Hepatocyte (in vitro differentiated cells): ENCODE measurements at regions not wholly inside any gene's neighbourhood (a gene's known extent, or its start where the extent isn't known, plus 50 kb on each side); places are given as distances from the start of the nearest gene placed in this dataset.

Experiments
- DNase-seq: peaks from one replicate; pipeline ENCODE4 v3.0.0-alpha.2; 2016; ENCODE audit warnings: low spot score
- H2AFZ ChIP-seq: fragments of 200-600 bp; sonication (generic); 2 replicates; pipeline ENCODE4 v1.6.0; 2016; ENCODE audit warnings: antibody characterized with exemption, mild to moderate bottlenecking
- H3K27ac ChIP-seq: fragments of 200-600 bp; sonication (generic); 2 replicates; pipeline ENCODE4 v1.5.1; 2016; ENCODE audit warnings: mild to moderate bottlenecking
- H3K27me3 ChIP-seq: fragments of 200-600 bp; sonication (generic); 2 replicates; pipeline ENCODE4 v1.6.1; 2016
- H3K36me3 ChIP-seq: fragments of 200-600 bp; sonication (generic); replicated peaks from 2 replicates; pipeline ENCODE4 v1.5.1; 2016; ENCODE audit warnings: low read depth; ENCODE audit not compliant: insufficient read depth
- H3K4me1 ChIP-seq: fragments of 200-600 bp; sonication (generic); 2 replicates; pipeline ENCODE4 v1.5.1; 2016; ENCODE audit warnings: mild to moderate bottlenecking, moderate library complexity; ENCODE audit not compliant: insufficient read depth
- H3K4me2 ChIP-seq: fragments of 200-600 bp; sonication (generic); 2 replicates; pipeline ENCODE4 v1.6.0; 2016
- H3K4me3 ChIP-seq: fragments of 200-600 bp; sonication (generic); 2 replicates; pipeline ENCODE4 v1.5.1; 2016; ENCODE audit warnings: mild to moderate bottlenecking
- H3K79me2 ChIP-seq: fragments of 200-600 bp; sonication (generic); 2 replicates; pipeline ENCODE4 v1.6.0; 2017; ENCODE audit warnings: mild to moderate bottlenecking
- H3K9me2 ChIP-seq: fragments of 200-600 bp; sonication (generic); replicated peaks from 2 replicates; pipeline ENCODE4 v1.6.0; 2017; ENCODE audit warnings: mild to moderate bottlenecking; ENCODE audit not compliant: insufficient read depth
- H3K9me3 ChIP-seq: fragments of 200-600 bp; sonication (generic); 2 replicates; pipeline ENCODE4 v1.5.1; 2016; ENCODE audit warnings: low read depth, mild to moderate bottlenecking
- H4K20me1 ChIP-seq: fragments of 200-600 bp; sonication (generic); 2 replicates; pipeline ENCODE4 v1.6.0; 2016; ENCODE audit warnings: mild to moderate bottlenecking; ENCODE audit not compliant: insufficient read depth, poor library complexity, severe bottlenecking
- EZH2 ChIP-seq: fragments of 200-600 bp; sonication (generic); IDR thresholded peaks from 2 replicates; pipeline ENCODE4 v1.6.1; 2016; ENCODE audit warnings: antibody characterized with exemption, mild to moderate bottlenecking, borderline replicate concordance
- EZH2phosphoT487 ChIP-seq: fragments of 200-600 bp; sonication (generic); IDR thresholded peaks from one replicate; pipeline ENCODE4 v1.6.1; 2018; ENCODE audit warnings: antibody characterized with exemption, mild to moderate bottlenecking, low read depth, moderate library complexity; ENCODE audit not compliant: unreplicated experiment, severe bottlenecking
- WGBS: methylation state at CpG from one replicate; pipeline ENCODE4 v1.1.6; 2016; ENCODE audit warnings: low lambda C conversion rate; ENCODE audit errors: missing lambda C conversion rate; 5-methylcytosine and 5-hydroxymethylcytosine counted together
- TF ChIP-seq, protein P1 (sequence below): fragments of 200-600 bp; sonication (generic); IDR thresholded peaks from 2 replicates; pipeline ENCODE4 v1.5.1; 2016; ENCODE audit warnings: antibody characterized with exemption, mild to moderate bottlenecking; ENCODE audit not compliant: poor library complexity

DNA sequence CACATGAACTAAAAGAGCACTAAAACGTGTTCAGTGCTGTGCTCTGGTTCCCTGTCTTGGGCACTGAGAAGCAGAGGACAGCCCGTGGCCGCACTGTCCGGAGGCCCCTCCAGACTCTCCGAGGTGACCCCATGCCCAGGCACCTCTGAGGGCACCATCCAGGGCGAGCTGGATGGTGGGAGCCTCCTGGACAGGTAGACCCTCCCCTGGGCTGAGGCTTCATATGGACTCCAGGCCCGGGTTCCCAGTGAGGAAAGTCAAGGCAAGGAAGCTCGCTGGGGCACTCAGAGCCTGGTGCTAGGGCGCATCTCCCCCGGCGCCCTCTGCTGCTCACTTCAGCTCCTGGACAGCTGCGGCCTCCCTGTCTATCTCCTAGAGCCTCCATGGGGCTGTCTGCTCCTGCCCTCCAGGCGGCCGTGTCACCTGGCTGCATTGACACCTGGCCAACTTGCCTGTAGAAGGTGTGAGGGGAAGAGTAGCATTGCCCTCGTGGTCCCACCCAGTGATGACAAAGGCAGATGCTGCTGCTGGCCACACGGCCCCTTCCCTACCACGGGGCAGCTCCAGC lies 178.2 kb upstream of the IRX1 start:
- H3K4me2 ChIP-seq = no peak overlapping the region
- no peaks in the 10 kb centered on the region for H3K36me3 ChIP-seq
- H4K20me1 ChIP-seq = no peaks in the 10 kb centered on the region
- H3K9me3 ChIP-seq = no peaks in the 10 kb centered on the region
- no peaks in the 10 kb centered on the region for H3K79me2 ChIP-seq
- H3K4me1 ChIP-seq = no peaks in the 10 kb centered on the region
- no peak overlapping the region for H2AFZ ChIP-seq
- no peaks in the 10 kb centered on the region for H3K9me2 ChIP-seq
- DNase-seq = no peak
- no peaks in the 10 kb centered on the region for H3K27me3 ChIP-seq
- TF ChIP-seq, protein P1, sequence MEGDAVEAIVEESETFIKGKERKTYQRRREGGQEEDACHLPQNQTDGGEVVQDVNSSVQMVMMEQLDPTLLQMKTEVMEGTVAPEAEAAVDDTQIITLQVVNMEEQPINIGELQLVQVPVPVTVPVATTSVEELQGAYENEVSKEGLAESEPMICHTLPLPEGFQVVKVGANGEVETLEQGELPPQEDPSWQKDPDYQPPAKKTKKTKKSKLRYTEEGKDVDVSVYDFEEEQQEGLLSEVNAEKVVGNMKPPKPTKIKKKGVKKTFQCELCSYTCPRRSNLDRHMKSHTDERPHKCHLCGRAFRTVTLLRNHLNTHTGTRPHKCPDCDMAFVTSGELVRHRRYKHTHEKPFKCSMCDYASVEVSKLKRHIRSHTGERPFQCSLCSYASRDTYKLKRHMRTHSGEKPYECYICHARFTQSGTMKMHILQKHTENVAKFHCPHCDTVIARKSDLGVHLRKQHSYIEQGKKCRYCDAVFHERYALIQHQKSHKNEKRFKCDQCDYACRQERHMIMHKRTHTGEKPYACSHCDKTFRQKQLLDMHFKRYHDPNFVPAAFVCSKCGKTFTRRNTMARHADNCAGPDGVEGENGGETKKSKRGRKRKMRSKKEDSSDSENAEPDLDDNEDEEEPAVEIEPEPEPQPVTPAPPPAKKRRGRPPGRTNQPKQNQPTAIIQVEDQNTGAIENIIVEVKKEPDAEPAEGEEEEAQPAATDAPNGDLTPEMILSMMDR = no peak
- TF ChIP-seq EZH2phosphoT487 (no peak), EZH2 (no peak)
- 87% methylated on average over 17 of the region's 17 CpGs for WGBS
- no peak overlapping the region for H3K4me3 ChIP-seq
- H3K27ac ChIP-seq = no peak overlapping the region

DNA sequence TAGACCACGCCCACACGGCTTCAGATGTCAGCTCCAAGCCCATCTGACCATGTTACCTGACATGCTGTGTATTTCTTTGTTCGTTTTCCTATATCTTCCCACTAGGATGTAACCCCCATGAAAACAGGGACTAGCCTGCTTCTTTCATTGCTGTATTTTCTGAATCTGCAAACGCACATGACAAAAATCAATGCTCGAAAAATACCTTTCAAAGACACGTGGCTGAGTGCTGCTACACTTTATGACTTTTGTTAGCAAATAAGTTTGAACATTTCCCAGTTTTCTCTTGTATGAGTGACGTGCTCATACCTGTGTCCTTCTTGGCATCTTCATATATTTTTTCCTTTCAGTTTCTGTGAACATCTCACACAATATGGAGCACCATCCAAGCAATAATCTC lies 181.3 kb upstream of the IRX1 start:
- TF ChIP-seq EZH2phosphoT487 (no peak), EZH2 (no peak)
- WGBS = 82% methylated on average over 7 of the region's 7 CpGs
- H3K27ac ChIP-seq = no peak overlapping the region

GRCh38 chr5:3412146-3412545 lies 183.5 kb upstream of the IRX1 start:
- TF ChIP-seq, protein P1 = no peak
- no peak for TF ChIP-seq EZH2
- TF ChIP-seq EZH2phosphoT487 = no peak
- 92% methylated on average over 1 of the region's 1 CpG for WGBS
- H3K4me3 ChIP-seq = no peak overlapping the region

More for the DNA sequence above, 181.3 kb upstream of the IRX1 start:
- H3K9me3 ChIP-seq = no peaks in the 10 kb centered on the region
- no peak overlapping the region for H2AFZ ChIP-seq
- no peak overlapping the region for H3K4me3 ChIP-seq
- H3K9me2 ChIP-seq = no peaks in the 10 kb centered on the region
- H4K20me1 ChIP-seq = no peaks in the 10 kb centered on the region
- no peaks in the 10 kb centered on the region for H3K4me1 ChIP-seq
- no peaks in the 10 kb centered on the region for H3K79me2 ChIP-seq
- no peak for DNase-seq
- H3K27me3 ChIP-seq = no peaks in the 10 kb centered on the region
- H3K36me3 ChIP-seq = no peaks in the 10 kb centered on the region
- H3K4me2 ChIP-seq = no peak overlapping the region

DNA sequence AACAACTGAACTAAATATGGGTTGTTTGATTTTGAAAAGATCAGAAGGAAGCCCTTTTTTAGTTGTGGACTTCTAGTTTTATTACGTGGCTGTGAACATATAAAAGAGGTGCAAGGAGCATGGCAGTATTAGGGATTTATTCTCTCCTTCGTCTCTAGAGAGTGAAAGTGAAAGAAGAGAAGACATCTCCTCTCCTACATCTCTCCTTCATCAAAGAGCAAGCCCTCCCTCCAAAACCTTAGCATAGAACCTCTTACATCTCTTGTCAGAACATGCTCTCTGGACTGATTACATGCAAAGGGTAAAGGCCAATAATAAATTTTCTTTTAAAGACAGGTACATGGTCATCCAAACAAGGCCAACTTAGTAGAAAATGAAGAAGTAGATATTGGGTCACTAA lies 184.3 kb upstream of the IRX1 start:
- Histone ChIP-seq H3K9me3 (no peaks in the 10 kb centered on the region), H2AFZ (no peak overlapping the region), H3K27me3 (no peaks in the 10 kb centered on the region), H3K27ac (no peak overlapping the region), H3K4me2 (no peak overlapping the region), H4K20me1 (no peaks in the 10 kb centered on the region), H3K9me2 (no peaks in the 10 kb centered on the region), H3K4me3 (no peak overlapping the region), H3K4me1 (no peaks in the 10 kb centered on the region), H3K36me3 (no peaks in the 10 kb centered on the region), H3K79me2 (no peaks in the 10 kb centered on the region)
- 86% methylated on average over 2 of the region's 2 CpGs for WGBS
- no peak for TF ChIP-seq EZH2
- TF ChIP-seq, protein P1 = no peak
- TF ChIP-seq EZH2phosphoT487 = no peak
- no peak for DNase-seq

More at GRCh38 chr5:3412146-3412545, 183.5 kb upstream of the IRX1 start:
- Histone ChIP-seq H2AFZ (no peak overlapping the region), H3K27ac (no peak overlapping the region), H3K27me3 (no peaks in the 10 kb centered on the region), H4K20me1 (no peaks in the 10 kb centered on the region), H3K79me2 (no peaks in the 10 kb centered on the region), H3K9me3 (no peaks in the 10 kb centered on the region), H3K9me2 (no peaks in the 10 kb centered on the region), H3K36me3 (no peaks in the 10 kb centered on the region), H3K4me1 (no peaks in the 10 kb centered on the region), H3K4me2 (no peak overlapping the region)
- DNase-seq = no peak
